Activated CD4-positive, alpha-beta memory T cell treated with anti-CD3 and anti-CD28 coated beads, Interleukin-2, amount 10 ng/mL, durations not matched to agents 7 days and 5 days (primary cell): ENCODE measurements at regions not wholly inside any gene's neighbourhood (a gene's known extent, or its start where the extent isn't known, plus 50 kb on each side); places are given as distances from the start of the nearest gene placed in this dataset.

ENCODE experiments used
- CTCF ChIA-PET: fragments of 350-600 bp; sonication (Branson Sonifier 250); formaldehyde crosslinking; loops from one replicate; lab custom pipeline; 2021; ENCODE audit warnings: antibody characterized with exemption, inconsistent platforms; lab: Charles Lee
- POLR2A ChIA-PET: fragments of 350-600 bp; sonication (Branson Sonifier 250); formaldehyde crosslinking; loops from one replicate; lab custom pipeline; 2021; ENCODE audit warnings: antibody characterized with exemption; lab: Charles Lee
- DNase-seq: peaks from one replicate; pipeline ENCODE4 v3.0.0-alpha.2; 2020
- H3K27ac Mint-ChIP-seq: one replicate; pipeline ENCODE4 v1.8.0; 2021; ENCODE audit warnings: mild to moderate bottlenecking, mixed read lengths
- H3K27me3 Mint-ChIP-seq: one replicate; pipeline ENCODE4 v1.8.0; 2021; ENCODE audit warnings: mixed read lengths
- H3K36me3 Mint-ChIP-seq: one replicate; pipeline ENCODE4 v1.8.0; 2021; ENCODE audit warnings: low read depth, mixed read lengths
- H3K4me1 Mint-ChIP-seq: one replicate; pipeline ENCODE4 v1.8.0; 2021; ENCODE audit warnings: mixed read lengths
- H3K4me3 Mint-ChIP-seq: one replicate; pipeline ENCODE4 v1.8.0; 2021; ENCODE audit warnings: mild to moderate bottlenecking, mixed read lengths
- H3K9me3 Mint-ChIP-seq: one replicate; pipeline ENCODE4 v1.8.0; 2021; ENCODE audit warnings: mixed read lengths

- Mint-ChIP-seq H3K4me1 (no peaks in the 10 kb centered on the region), H3K9me3 (no peaks in the 10 kb centered on the region), H3K27ac (no peak overlapping the region), H3K27me3 (no peaks in the 10 kb centered on the region), H3K4me3 (no peak overlapping the region), H3K36me3 (no peaks in the 10 kb centered on the region)
- no peak for DNase-seq
- POLR2A ChIA-PET, result no interaction called here
- CTCF ChIA-PET, result no interaction called here
These were observed 385.2 kb downstream of the FAM170A start for GRCh38 chr5:120014535-120014934.

- Mint-ChIP-seq H3K27ac (no peak overlapping the region), H3K4me3 (no peak overlapping the region), H3K27me3 (no peaks in the 10 kb centered on the region), H3K9me3 (peaks cover 2% of the 10 kb centered on the region), H3K36me3 (no peaks in the 10 kb centered on the region), H3K4me1 (no peaks in the 10 kb centered on the region)
- DNase-seq, result no peak
- CTCF ChIA-PET, result no interaction called here
- POLR2A ChIA-PET, result no interaction called here
These were observed 387.5 kb downstream of the FAM170A start for GRCh38 chr5:120016717-120017382.

GRCh38 chr5:120017513-120017912 is 388.2 kb downstream of the FAM170A start:
- H3K27me3 Mint-ChIP-seq, result no peaks in the 10 kb centered on the region
- H3K27ac Mint-ChIP-seq, result no peak overlapping the region
- H3K36me3 Mint-ChIP-seq, result no peaks in the 10 kb centered on the region
- ChIA-PET POLR2A (no interaction called here), CTCF (no interaction called here)
- no peak overlapping the region for H3K4me3 Mint-ChIP-seq
- peaks cover 6% of the 10 kb centered on the region for H3K9me3 Mint-ChIP-seq
- no peak for DNase-seq
- H3K4me1 Mint-ChIP-seq, result no peaks in the 10 kb centered on the region

- H3K4me1 Mint-ChIP-seq, result no peaks in the 10 kb centered on the region
- no peaks in the 10 kb centered on the region for H3K9me3 Mint-ChIP-seq
- no peak for DNase-seq
- no peaks in the 10 kb centered on the region for H3K27me3 Mint-ChIP-seq
- no peaks in the 10 kb centered on the region for H3K36me3 Mint-ChIP-seq
- ChIA-PET CTCF (no interaction called here), POLR2A (no interaction called here)
- H3K4me3 Mint-ChIP-seq, result no peak overlapping the region
- H3K27ac Mint-ChIP-seq, result no peak overlapping the region
These were observed 405.8 kb downstream of the FAM170A start for GRCh38 chr5:120035181-120035580.

GRCh38 chr5:120035815-120036577 is 406.6 kb downstream of the FAM170A start:
- Mint-ChIP-seq H3K4me3 (no peak overlapping the region), H3K27me3 (no peaks in the 10 kb centered on the region), H3K9me3 (no peaks in the 10 kb centered on the region), H3K36me3 (no peaks in the 10 kb centered on the region), H3K4me1 (no peaks in the 10 kb centered on the region), H3K27ac (no peak overlapping the region)
- ChIA-PET POLR2A (no interaction called here), CTCF (no interaction called here)
- DNase-seq, result no peak

GRCh38 chr5:120037451-120037850 is 408.1 kb downstream of the FAM170A start:
- H3K4me3 Mint-ChIP-seq, result no peak overlapping the region
- H3K4me1 Mint-ChIP-seq, result no peaks in the 10 kb centered on the region
- H3K9me3 Mint-ChIP-seq, result no peaks in the 10 kb centered on the region
- DNase-seq, result no peak
- H3K27ac Mint-ChIP-seq, result no peak overlapping the region
- H3K36me3 Mint-ChIP-seq, result no peaks in the 10 kb centered on the region
- ChIA-PET CTCF (no interaction called here), POLR2A (no interaction called here)
- no peaks in the 10 kb centered on the region for H3K27me3 Mint-ChIP-seq

GRCh38 chr5:120039111-120039510 is 409.8 kb downstream of the FAM170A start:
- no peaks in the 10 kb centered on the region for H3K4me1 Mint-ChIP-seq
- no peaks in the 10 kb centered on the region for H3K27me3 Mint-ChIP-seq
- no peak overlapping the region for H3K4me3 Mint-ChIP-seq
- H3K27ac Mint-ChIP-seq, result no peak overlapping the region
- no peaks in the 10 kb centered on the region for H3K36me3 Mint-ChIP-seq
- ChIA-PET POLR2A (no interaction called here), CTCF (no interaction called here)
- no peak for DNase-seq
- no peaks in the 10 kb centered on the region for H3K9me3 Mint-ChIP-seq

- POLR2A ChIA-PET, result no interaction called here
- no peak overlapping the region for H3K4me3 Mint-ChIP-seq
- CTCF ChIA-PET, result no interaction called here
- no peaks in the 10 kb centered on the region for H3K9me3 Mint-ChIP-seq
- H3K36me3 Mint-ChIP-seq, result no peaks in the 10 kb centered on the region
- DNase-seq, result no peak
- H3K27ac Mint-ChIP-seq, result no peak overlapping the region
- H3K27me3 Mint-ChIP-seq, result no peaks in the 10 kb centered on the region
- no peaks in the 10 kb centered on the region for H3K4me1 Mint-ChIP-seq
These were observed 414.1 kb downstream of the FAM170A start for GRCh38 chr5:120043431-120043830.

- no peaks in the 10 kb centered on the region for H3K9me3 Mint-ChIP-seq
- no peak overlapping the region for H3K4me3 Mint-ChIP-seq
- no peak for DNase-seq
- H3K27ac Mint-ChIP-seq, result no peak overlapping the region
- ChIA-PET CTCF (no interaction called here), POLR2A (interaction anchor here (0.7 kb wide), 1 partner anchor 70 kb away, joined by 3 read pairs; no protein-coding TSS in a partner anchor)
- no peaks in the 10 kb centered on the region for H3K27me3 Mint-ChIP-seq
- H3K4me1 Mint-ChIP-seq, result no peaks in the 10 kb centered on the region
- no peaks in the 10 kb centered on the region for H3K36me3 Mint-ChIP-seq
These were observed 410.9 kb upstream of the PRR16 start for GRCh38 chr5:120052916-120053828.

- ChIA-PET CTCF (no interaction called here), POLR2A (interaction anchor here (0.7 kb wide), 1 partner anchor 70 kb away, joined by 3 read pairs; no protein-coding TSS in a partner anchor)
- Mint-ChIP-seq H3K4me3 (no peak overlapping the region), H3K4me1 (no peaks in the 10 kb centered on the region), H3K27me3 (no peaks in the 10 kb centered on the region), H3K27ac (no peak overlapping the region), H3K9me3 (no peaks in the 10 kb centered on the region), H3K36me3 (no peaks in the 10 kb centered on the region)
- no peak for DNase-seq
These were observed 410.3 kb upstream of the PRR16 start for GRCh38 chr5:120053841-120054240.

- Mint-ChIP-seq H3K27me3 (no peaks in the 10 kb centered on the region), H3K27ac (no peak overlapping the region), H3K4me3 (no peak overlapping the region), H3K9me3 (no peaks in the 10 kb centered on the region), H3K4me1 (no peaks in the 10 kb centered on the region), H3K36me3 (no peaks in the 10 kb centered on the region)
- no peak for DNase-seq
- ChIA-PET CTCF (no interaction called here), POLR2A (no interaction called here)
These were observed 408.2 kb upstream of the PRR16 start for GRCh38 chr5:120055858-120056257.

- no peaks in the 10 kb centered on the region for H3K4me1 Mint-ChIP-seq
- ChIA-PET CTCF (no interaction called here), POLR2A (no interaction called here)
- no peak overlapping the region for H3K4me3 Mint-ChIP-seq
- H3K36me3 Mint-ChIP-seq, result no peaks in the 10 kb centered on the region
- DNase-seq, result no peak
- no peaks in the 10 kb centered on the region for H3K27me3 Mint-ChIP-seq
- no peaks in the 10 kb centered on the region for H3K9me3 Mint-ChIP-seq
- H3K27ac Mint-ChIP-seq, result no peak overlapping the region
These were observed 401.6 kb upstream of the PRR16 start for GRCh38 chr5:120062515-120062917.

- Mint-ChIP-seq H3K4me3 (no peak overlapping the region), H3K27me3 (no peaks in the 10 kb centered on the region), H3K4me1 (no peaks in the 10 kb centered on the region), H3K36me3 (no peaks in the 10 kb centered on the region), H3K27ac (no peak overlapping the region), H3K9me3 (no peaks in the 10 kb centered on the region)
- CTCF ChIA-PET, result no interaction called here
- POLR2A ChIA-PET, result no interaction called here
- DNase-seq, result no peak
These were observed 391.9 kb upstream of the PRR16 start for GRCh38 chr5:120072068-120072761.
